ENCODE measurements at regions not wholly inside any gene's neighbourhood (a gene's known extent, or its start where the extent isn't known, plus 50 kb on each side); places are given as distances from the start of the nearest gene placed in this dataset.
A peak's percentile ranks its signal among the peaks of the same experiment; 100 is the strongest.

DNA sequence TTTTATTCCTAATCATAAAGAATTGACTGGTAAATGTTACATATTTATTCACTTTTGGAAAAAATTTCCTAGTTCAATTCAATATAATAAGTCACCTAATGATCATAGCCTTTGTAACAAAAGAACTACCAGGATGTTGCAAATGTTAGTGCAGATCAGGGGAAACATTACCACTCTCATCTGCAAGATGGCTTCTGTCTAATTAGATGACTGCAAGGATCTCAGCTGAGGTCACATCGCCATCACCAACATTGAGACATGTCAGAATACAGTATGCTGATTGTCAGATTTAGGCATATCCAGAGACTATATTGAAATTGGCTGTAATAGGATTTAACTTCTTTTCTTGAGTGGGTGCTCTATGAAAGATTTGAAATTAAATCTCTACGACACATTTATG lies 431.4 kb upstream of the AGTR1 start:
- Mint-ChIP-seq H3K9me3 (peaks cover 6 to 15% of the 10 kb centered on the region in 2 donors), H3K27ac (no peak overlapping the region), H3K36me3 (no peaks in the 10 kb centered on the region)
- no peak for ATAC-seq
- DNase-seq (ENCODE audit: low spot score in 2 of 2), result no peak

DNA sequence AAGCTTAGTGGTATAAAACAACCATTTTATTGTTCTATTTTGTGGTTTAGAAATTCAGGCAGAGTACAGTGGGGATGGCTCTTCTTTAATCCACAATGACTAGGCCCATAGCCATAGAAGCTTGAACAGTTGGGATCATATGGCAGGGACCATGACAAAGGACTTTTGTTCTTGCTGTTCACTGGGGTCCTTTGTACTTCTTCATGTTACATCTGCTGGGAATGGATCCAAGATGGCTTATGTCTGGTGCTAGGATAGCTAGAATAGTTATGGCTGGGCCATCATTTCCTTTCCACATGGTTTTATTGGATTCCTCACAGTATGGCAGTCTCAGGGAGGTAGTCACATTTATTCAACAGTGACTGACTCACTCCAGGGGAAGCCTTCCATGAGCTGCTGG lies 427.9 kb upstream of the AGTR1 start:
- no peak for ATAC-seq
- Mint-ChIP-seq H3K27ac (no peak overlapping the region), H3K36me3 (no peaks in the 10 kb centered on the region), H3K9me3 (peaks cover 0 to 13% of the 10 kb centered on the region in 2 donors)
- no peak for DNase-seq (ENCODE audit: low spot score in 2 of 2)

DNA sequence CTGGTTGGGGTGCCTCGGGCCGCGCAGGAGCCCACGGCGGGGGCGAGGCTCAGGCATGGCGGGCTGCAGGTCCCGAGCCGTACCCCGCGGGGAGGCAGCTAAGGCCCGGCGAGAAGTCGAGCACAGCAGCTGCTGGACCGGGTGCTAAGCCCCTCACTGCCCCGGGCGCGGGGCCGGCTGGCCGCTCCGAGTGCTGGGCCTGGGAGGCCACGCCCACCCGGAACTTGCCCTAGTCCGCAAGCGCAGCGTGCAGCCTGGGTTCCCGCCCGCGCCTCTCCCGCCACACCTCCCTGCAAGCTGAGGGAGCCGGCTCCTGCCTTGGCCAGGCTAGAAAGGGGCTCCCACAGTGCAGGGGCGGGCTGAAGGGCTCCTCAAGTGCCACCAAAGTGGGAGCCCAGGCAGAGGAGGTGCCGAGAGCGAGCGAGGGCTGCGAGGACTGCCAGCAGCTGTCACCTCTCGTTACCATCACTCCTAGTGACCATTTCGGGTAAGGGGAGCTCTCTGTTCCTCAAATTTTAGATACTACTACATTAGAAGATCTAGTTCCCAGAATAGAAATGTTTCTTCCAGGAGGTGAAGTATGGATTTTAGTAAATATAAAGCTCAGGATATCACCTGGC lies 417.0 kb upstream of the AGTR1 start:
- no peak for ATAC-seq
- H3K9me3 Mint-ChIP-seq, result peaks cover 0 to 18% of the 10 kb centered on the region in 2 donors
- no peak for DNase-seq (ENCODE audit: low spot score in 2 of 2)
- no peak overlapping the region for H3K27ac Mint-ChIP-seq
- H3K36me3 Mint-ChIP-seq, result no peaks in the 10 kb centered on the region

DNA sequence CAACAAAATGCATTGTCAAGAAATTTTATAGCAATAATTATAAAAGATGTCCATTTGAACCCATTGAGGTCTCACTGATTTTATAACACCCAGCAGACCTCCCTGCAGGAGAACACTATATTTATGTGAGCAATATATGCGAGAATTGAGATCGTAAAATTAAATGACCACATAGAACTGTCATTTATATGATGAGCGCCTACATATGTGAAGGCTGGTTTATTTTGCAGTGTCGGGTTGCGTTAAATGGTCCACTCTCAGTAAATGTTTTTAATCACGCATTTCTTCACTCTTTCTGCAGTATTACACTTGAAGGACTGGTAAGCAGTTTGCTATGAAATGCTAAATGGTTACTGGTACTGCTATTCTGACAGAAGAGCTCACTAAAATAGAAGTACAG lies 408.5 kb upstream of the AGTR1 start:
- H3K36me3 Mint-ChIP-seq, result no peaks in the 10 kb centered on the region
- DNase-seq (ENCODE audit: low spot score in 2 of 2) (no peak), ATAC-seq (no peak)
- no peak overlapping the region for H3K27ac Mint-ChIP-seq
- H3K9me3 Mint-ChIP-seq, result peaks cover 3 to 12% of the 10 kb centered on the region in 2 donors

DNA sequence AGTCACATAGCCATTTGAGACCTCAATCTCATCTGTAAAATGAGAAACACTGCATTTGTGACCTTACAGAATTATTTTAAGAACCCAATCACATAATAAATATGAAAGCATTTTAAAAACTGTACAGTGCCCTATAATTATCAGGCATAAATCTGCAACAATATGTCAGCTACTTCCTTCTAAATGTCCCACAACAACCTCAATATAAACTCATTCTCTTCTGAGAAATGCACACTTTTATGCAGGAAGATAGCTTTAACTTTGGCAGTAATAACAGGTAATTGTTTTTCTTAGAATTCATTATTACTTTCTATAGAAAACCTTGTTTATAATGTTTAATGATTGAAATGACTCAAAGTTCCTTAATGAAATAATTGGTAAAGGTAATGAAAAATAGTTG lies 400.7 kb upstream of the AGTR1 start:
- ATAC-seq (no peak), DNase-seq (ENCODE audit: low spot score in 2 of 2) (no peak)
- Mint-ChIP-seq H3K36me3 (no peaks in the 10 kb centered on the region), H3K9me3 (peaks cover 8 to 11% of the 10 kb centered on the region in 2 donors), H3K27ac (no peak overlapping the region)

DNA sequence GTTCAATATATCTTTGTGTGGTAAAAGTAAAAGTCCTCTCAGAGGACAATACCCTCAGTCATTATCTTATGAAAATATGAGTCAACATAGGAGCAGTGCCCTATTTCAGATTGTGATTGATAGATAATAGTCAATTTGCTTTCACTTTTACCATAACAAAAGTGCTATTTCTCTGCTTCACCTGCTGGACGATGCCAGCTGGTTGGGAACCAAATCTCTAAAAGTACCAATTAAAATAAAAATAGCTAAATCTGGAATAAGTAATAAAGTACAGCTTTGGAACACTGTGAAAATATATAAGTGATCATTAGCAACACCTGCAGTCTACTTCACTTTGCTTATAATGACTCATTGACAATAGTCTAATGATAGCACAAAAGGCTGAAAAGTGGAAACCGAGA lies 390.3 kb upstream of the AGTR1 start:
- no peak overlapping the region for H3K27ac Mint-ChIP-seq
- H3K36me3 Mint-ChIP-seq, result no peaks in the 10 kb centered on the region
- ATAC-seq (no peak), DNase-seq (ENCODE audit: low spot score in 2 of 2) (no peak)
- peaks cover 0 to 13% of the 10 kb centered on the region in 2 donors for H3K9me3 Mint-ChIP-seq

DNA sequence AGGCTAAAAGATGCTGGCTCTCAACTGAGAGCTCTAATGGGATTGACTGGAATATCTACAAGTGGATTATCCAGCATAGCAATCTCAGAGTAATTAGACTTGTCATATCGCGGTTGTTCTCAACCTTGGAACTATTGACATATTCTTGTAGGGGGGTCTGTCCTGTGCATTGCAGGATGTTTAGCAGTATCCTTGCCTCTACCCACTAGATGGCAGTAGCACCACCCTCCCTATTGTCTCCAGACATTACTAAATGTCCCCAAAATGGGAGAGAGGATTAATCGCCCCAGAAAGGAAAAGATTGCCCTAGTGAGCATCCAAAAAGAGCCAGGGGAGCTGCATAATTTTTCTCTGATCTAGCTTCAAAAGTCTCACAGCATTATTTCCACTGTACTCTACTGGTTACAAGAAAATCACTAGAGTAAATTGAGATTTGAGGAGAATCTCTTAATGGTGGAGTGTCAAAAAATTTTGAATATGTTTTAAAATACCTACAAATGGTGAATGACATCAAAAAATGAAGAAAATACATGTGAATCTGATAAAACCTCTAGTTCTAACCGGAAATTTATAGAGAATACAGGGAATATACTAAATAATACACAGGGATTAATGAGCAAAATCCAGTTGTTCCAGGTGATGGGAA lies 388.2 kb upstream of the AGTR1 start:
- peak in 1 of 2 donors; percentile 46 for ATAC-seq
- Mint-ChIP-seq H3K36me3 (no peaks in the 10 kb centered on the region), H3K27ac (no peak overlapping the region), H3K9me3 (peaks cover 0 to 13% of the 10 kb centered on the region in 2 donors)
- no peak for DNase-seq (ENCODE audit: low spot score in 2 of 2)

DNA sequence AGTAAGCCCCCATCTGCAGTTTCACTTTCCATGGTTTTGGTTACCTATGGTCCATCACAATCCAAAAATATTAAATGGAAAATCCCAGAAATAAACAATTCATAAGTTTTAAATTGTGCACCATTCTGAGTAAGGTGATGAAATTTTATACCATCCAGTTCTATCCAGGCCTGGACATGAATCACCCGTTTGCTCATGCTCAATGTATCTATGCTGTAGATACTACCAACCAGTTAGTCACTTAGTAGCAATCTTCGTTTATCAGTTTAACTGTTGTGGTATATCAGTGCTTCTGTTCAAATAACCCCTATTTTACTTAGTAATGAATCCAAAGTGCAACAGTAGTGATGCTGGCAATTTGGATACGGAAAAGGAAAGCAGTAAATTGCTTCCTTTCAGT lies 381.9 kb upstream of the AGTR1 start:
- ATAC-seq (no peak), DNase-seq (ENCODE audit: low spot score in 2 of 2) (no peak)
- Mint-ChIP-seq H3K9me3 (peaks cover 8 to 13% of the 10 kb centered on the region in 2 donors), H3K36me3 (no peaks in the 10 kb centered on the region), H3K27ac (no peak overlapping the region)

DNA sequence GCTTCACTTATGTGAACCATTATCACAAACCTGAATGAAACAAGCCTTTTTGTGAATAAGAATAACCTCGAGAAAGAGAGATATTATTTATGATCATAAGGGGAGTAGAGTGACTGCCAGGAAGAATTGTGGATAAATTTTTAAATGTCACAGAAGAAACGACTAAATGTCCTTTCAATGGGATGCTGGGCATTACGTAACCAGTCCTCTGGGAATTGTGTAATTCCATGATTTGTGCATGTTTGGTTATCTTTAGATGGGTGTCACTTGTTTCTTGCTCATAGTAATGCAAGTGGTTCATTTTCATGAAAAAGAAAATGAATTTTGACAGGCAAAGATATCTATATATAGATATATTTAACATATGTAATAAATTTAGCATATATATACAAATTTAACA lies 379.5 kb upstream of the AGTR1 start:
- DNase-seq (ENCODE audit: low spot score in 2 of 2) (no peak), ATAC-seq (no peak)
- H3K27ac Mint-ChIP-seq, result no peak overlapping the region
- H3K9me3 Mint-ChIP-seq, result peaks cover 8 to 15% of the 10 kb centered on the region in 2 donors
- no peaks in the 10 kb centered on the region for H3K36me3 Mint-ChIP-seq

DNA sequence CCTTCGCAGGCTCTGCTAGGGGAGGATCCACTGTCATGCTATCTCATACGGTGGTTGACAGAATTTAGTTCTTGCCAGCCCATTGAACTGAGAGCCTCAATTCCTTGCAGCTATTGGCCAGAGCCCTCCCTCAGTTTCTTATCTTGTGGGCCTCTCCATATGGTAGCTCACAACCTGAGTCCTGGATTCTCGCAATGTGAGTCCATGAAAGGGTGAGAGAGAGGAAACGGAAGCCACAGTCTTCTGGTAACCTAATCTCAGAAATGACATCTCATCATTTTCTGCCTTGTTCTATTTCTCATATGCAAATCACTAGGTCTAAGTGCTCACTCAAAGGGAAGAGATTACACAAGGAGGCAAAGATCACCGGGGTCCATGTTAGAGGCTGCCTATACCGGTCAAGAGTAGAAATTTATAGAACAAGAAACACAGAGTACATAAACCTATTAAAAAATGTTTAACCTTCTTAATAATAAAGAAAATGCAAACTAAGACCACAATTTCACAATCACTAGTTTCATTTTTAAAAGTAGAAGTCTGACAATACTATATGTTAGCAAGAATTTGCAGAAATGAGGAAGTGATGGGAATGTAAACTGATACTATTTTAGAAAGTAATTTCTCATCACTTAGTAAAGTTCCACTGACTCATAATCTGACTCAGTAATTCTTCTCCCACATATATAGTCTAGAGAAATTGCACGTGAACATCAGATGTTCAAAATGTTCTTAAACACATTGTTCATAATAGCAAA lies 378.4 kb upstream of the AGTR1 start:
- Mint-ChIP-seq H3K9me3 (peaks cover 14 to 15% of the 10 kb centered on the region in 2 donors), H3K36me3 (no peaks in the 10 kb centered on the region), H3K27ac (no peak overlapping the region)
- DNase-seq (ENCODE audit: low spot score in 2 of 2), result no peak
- peak in 1 of 2 donors; percentile 82 for ATAC-seq

DNA sequence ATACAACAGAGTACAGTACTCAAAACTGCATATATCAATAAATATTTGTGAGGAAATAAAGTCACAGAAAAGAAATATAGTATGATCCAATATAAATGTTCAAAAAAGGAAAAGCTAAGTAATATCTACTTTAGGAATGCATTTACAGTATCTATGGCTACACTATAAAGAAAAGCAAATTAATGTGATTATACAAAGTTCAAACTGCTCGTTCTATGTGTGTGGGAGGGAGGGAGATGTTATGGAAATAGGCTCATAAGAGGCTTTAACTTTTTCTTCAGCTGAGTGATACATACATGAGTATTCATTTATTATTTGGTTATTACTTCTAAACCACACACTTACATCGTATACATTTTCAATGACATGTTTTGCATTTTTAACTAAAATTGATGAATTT lies 377.7 kb upstream of the AGTR1 start:
- Mint-ChIP-seq H3K27ac (no peak overlapping the region), H3K9me3 (peaks cover 13 to 17% of the 10 kb centered on the region in 2 donors), H3K36me3 (no peaks in the 10 kb centered on the region)
- DNase-seq (ENCODE audit: low spot score in 2 of 2), result no peak
- no peak for ATAC-seq

DNA sequence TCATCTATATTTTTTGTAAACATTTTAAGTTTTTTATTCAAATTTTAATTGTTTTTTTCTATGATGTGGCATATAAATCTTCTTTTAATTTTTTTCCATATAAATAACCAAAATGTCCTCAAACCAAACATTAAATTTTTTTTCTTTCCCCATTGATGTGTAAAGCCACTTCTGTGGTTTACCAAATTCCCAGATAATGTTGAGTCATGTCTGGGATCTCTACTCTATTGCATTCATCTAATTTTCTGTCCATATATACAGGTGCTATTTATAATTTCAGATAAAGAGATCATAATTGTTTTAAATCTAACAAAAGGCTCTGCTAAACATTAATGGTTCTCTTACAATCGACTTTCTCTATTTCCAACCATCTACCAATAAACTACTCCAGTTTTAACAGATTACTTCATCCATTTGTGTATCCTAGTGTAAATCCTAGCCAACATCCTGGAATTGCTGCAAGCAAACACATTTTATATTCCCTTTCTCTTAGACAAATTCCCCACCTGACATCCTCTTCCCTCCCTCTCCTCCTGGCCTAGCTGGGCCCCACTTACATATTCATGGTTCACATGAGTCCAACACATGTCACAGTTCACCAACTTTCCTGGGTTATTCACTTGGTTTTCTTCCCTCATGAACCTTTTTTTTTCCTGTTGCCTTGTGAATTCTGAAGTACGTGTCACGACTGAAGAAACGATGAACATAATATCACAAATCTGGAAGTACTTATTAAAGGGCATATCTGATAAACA lies 368.0 kb upstream of the AGTR1 start:
- Mint-ChIP-seq H3K9me3 (peaks cover 10 to 14% of the 10 kb centered on the region in 2 donors), H3K36me3 (no peaks in the 10 kb centered on the region), H3K27ac (no peak overlapping the region)
- ATAC-seq, result no peak
- DNase-seq (ENCODE audit: low spot score in 2 of 2), result no peak

DNA sequence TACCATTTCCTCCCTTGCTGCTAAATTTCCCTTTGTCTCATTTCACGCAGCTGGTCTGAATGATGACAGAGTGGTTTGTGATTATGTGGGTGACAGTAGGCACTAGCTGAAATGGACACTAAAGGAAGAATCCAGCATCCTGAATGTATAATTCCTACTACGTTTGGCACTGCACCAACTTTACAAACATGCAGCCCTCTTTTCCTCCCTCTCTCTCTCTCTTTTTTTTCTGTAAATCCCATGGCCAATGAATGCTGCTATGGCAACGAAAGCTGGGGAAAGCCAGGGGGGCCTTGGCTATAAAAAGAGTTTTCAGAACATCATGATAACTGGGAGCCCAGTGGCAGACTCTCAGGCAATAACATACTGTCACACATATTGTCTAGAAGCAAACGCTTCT lies 367.2 kb upstream of the AGTR1 start:
- Mint-ChIP-seq H3K27ac (no peak overlapping the region), H3K36me3 (no peaks in the 10 kb centered on the region), H3K9me3 (peaks cover 7 to 14% of the 10 kb centered on the region in 2 donors)
- DNase-seq (ENCODE audit: low spot score in 2 of 2) (no peak), ATAC-seq (no peak)

DNA sequence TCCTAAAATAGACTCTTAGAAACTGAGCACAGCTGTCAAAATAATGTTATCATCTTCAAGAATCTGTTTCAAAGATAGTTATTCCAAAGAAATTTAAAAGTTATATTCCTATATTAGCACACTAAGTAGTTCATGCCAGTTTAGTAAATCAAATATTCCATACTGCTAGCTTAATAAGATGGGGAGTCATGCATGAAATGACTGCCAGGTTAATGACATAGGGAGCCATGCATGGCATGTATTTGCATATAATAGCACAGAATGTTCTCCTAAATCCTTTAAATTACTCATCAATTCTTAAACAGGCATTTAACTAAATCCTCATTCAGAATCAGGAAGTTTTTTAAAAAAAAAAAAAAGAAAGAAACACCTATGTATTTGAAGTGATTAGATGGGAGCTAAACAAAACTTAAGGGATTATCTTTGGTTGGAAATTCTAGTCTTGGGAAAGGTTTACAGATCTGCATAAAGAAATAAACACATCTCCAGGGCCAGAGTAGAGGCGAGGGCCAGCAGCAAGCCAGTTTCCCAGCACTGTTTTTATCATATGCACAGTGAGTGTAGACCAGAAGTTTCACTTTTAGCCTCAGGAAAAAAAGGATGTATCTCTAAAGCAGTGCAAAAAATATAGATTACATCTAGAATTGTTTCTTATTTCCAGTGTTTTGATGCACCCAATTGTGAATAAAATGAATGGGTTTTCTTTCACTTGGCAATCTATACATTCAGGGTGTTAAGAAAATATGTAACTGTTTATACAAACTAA lies 366.4 kb upstream of the AGTR1 start:
- DNase-seq (ENCODE audit: low spot score in 2 of 2) (no peak), ATAC-seq (no peak)
- Mint-ChIP-seq H3K9me3 (peaks cover 6 to 13% of the 10 kb centered on the region in 2 donors), H3K27ac (no peak overlapping the region), H3K36me3 (no peaks in the 10 kb centered on the region)

DNA sequence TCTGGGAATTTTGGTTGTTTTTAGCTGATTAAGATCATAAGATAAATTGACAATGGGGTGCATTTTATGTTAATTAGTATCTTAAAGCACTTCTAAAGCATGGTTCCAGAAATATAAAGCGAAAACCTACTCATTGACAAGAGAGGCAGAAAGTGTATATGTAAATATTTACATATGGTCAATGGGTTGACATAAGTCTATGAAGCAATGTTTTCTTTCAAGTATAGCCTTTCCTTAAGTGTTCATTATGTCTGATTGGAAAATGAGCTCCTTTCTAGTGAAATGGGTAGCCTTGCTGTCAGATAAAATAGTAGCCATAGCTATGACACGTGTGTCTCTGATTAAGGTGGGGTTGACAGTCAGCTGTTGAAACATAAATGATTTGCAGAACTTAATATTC lies 365.2 kb upstream of the AGTR1 start:
- ATAC-seq (no peak), DNase-seq (ENCODE audit: low spot score in 2 of 2) (no peak)
- Mint-ChIP-seq H3K27ac (no peak overlapping the region), H3K36me3 (no peaks in the 10 kb centered on the region), H3K9me3 (peaks cover 4 to 6% of the 10 kb centered on the region in 2 donors)

DNA sequence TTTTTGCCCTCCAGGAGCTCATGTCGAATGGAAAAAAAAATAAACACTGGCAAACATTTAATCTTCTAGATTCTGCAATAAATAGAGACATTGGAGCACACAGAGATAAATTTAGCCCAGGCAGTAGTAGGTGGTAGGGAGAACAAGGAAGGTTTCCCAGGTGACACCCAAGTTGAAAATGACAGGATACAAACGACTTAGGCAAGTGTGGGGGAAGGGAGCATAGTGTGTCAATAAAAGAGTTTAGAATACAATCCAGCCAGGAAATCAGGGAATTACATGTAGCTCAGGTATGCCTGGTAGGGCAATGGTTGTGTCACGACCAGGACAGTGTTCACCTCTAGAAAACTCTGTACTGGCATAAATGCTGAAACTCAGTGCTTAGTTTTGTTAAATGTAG lies 364.6 kb upstream of the AGTR1 start:
- H3K36me3 Mint-ChIP-seq, result no peaks in the 10 kb centered on the region
- H3K9me3 Mint-ChIP-seq, result peaks cover 6 to 7% of the 10 kb centered on the region in 2 donors
- DNase-seq (ENCODE audit: low spot score in 2 of 2) (no peak), ATAC-seq (no peak)
- no peak overlapping the region for H3K27ac Mint-ChIP-seq
